Neural cell (in vitro differentiated cells): ENCODE measurements at regions not wholly inside any gene's neighbourhood (a gene's known extent, or its start where the extent isn't known, plus 50 kb on each side); places are given as distances from the start of the nearest gene placed in this dataset.
A peak's percentile ranks its signal among the peaks of the same experiment; 100 is the strongest.
"Not testable (repeated sequence)": the region's sequence is repeated elsewhere in the genome, so short reads cannot be mapped to it uniquely, and the experiment has no call there.

Experiments used
- H2AFZ ChIP-seq: fragments of 200-600, 300-800 bp; sonication (generic), shearing (Covaris generic); 2 replicates; pipeline ENCODE4 v1.6.0; 2014; ENCODE audit warnings: low read depth, mild to moderate bottlenecking, antibody characterized with exemption, low read length, moderate library complexity
- H3F3A ChIP-seq: fragments of 200-600 bp; shearing (Covaris generic); 2 replicates; pipeline ENCODE4 v1.6.1; 2016; ENCODE audit warnings: mild to moderate bottlenecking, moderate library complexity, mixed read lengths, antibody characterized with exemption, low read length; ENCODE audit not compliant: insufficient read depth, poor library complexity, severe bottlenecking
- H3K27ac ChIP-seq: fragments of 200-600, 300-800 bp; sonication (generic), shearing (Covaris generic); 2 replicates; pipeline ENCODE4 v1.5.1; 2014; ENCODE audit warnings: mild to moderate bottlenecking, low read length, moderate library complexity
- H3K27me3 ChIP-seq: fragments of 300-800, 200-600 bp; sonication (generic), shearing (Covaris generic); 2 replicates; pipeline ENCODE4 v1.6.0; 2014; ENCODE audit warnings: mild to moderate bottlenecking, low read depth, low read length, moderate library complexity; ENCODE audit not compliant: insufficient read depth
- H3K36me3 ChIP-seq: fragments of 300-800, 200-600 bp; sonication (generic), shearing (Covaris generic); 2 replicates; pipeline ENCODE4 v1.5.1; 2014; ENCODE audit warnings: mild to moderate bottlenecking, antibody characterized with exemption, low read length, moderate library complexity; ENCODE audit not compliant: insufficient read depth
- H3K4me2 ChIP-seq: fragments of 300-800, 200-600 bp; sonication (generic), shearing (Covaris generic); 2 replicates; pipeline ENCODE4 v1.6.0; 2014; ENCODE audit warnings: mild to moderate bottlenecking, low read length
- H3K4me3 ChIP-seq: fragments of 300-800, 200-600 bp; sonication (generic), shearing (Covaris generic); 2 replicates; pipeline ENCODE4 v1.5.1; 2014; ENCODE audit warnings: mild to moderate bottlenecking, low read length, moderate library complexity
- H3K79me2 ChIP-seq: fragments of 200-600 bp; shearing (Covaris generic); replicated peaks from 2 replicates; pipeline ENCODE4 v1.6.0; 2014; ENCODE audit warnings: mild to moderate bottlenecking, low read length, moderate library complexity; ENCODE audit not compliant: insufficient read depth
- H3K9ac ChIP-seq: fragments of 300-800, 200-600 bp; sonication (generic), shearing (Covaris generic); 2 replicates; pipeline ENCODE4 v1.6.1; 2016; ENCODE audit warnings: mild to moderate bottlenecking, low read length, mixed read lengths
- H3K9me2 ChIP-seq: fragments of 200-600 bp; shearing (Covaris generic); 2 replicates; pipeline ENCODE4 v1.6.1; 2016; ENCODE audit warnings: mild to moderate bottlenecking, low read length, mixed read lengths; ENCODE audit not compliant: insufficient read depth
- H3K9me3 ChIP-seq: fragments of 200-600, 300-800 bp; sonication (generic), shearing (Covaris generic); 2 replicates; pipeline ENCODE4 v1.6.1; 2016; ENCODE audit warnings: mild to moderate bottlenecking, mixed run types, low read length, moderate library complexity, mixed read lengths
- H4K20me1 ChIP-seq: fragments of 200-600 bp; shearing (Covaris generic); 2 replicates; pipeline ENCODE4 v1.6.1; 2016; ENCODE audit warnings: mild to moderate bottlenecking, mixed run types; ENCODE audit not compliant: insufficient read depth
- MXI1 ChIP-seq: fragments of 450-650 bp; conservative IDR thresholded peaks from 2 replicates; pipeline ENCODE4 v1.6.1; 2014; ENCODE audit warnings: antibody characterized with exemption, mild to moderate bottlenecking; ENCODE audit not compliant: poor library complexity, severe bottlenecking
- POLR2AphosphoS5 ChIP-seq: IDR thresholded peaks from 2 replicates; pipeline ENCODE4 v1.6.1; 2012
- RAD21 ChIP-seq: fragments of 450-650 bp; conservative IDR thresholded peaks from 2 replicates; pipeline ENCODE4 v1.6.1; 2014; ENCODE audit warnings: antibody characterized with exemption, mild to moderate bottlenecking, moderate library complexity
- SMC3 ChIP-seq: fragments of 450-650 bp; conservative IDR thresholded peaks from 2 replicates; pipeline ENCODE4 v1.6.1; 2014; ENCODE audit warnings: antibody characterized with exemption, mild to moderate bottlenecking, moderate library complexity; ENCODE audit not compliant: poor library complexity
- TF ChIP-seq, protein P1 (sequence below): fragments of 450-650 bp; IDR thresholded peaks from 2 replicates; pipeline ENCODE4 v1.5.1; 2014; ENCODE audit warnings: antibody characterized with exemption, mild to moderate bottlenecking, moderate library complexity; ENCODE audit not compliant: poor library complexity, severe bottlenecking

- Histone ChIP-seq H3K9me3 (no peaks in the 10 kb centered on the region), H3K4me3 (no peak overlapping the region), H3K36me3 (no peaks in the 10 kb centered on the region), H3K27ac (no peak overlapping the region), H3K79me2 (no peaks in the 10 kb centered on the region), H3F3A (peaks cover 6% of the 10 kb centered on the region), H3K27me3 (peaks cover 55% of the 10 kb centered on the region), H3K9ac (no peak overlapping the region), H3K4me2 (no peak overlapping the region), H3K9me2 (no peaks in the 10 kb centered on the region), H2AFZ (no peak overlapping the region), H4K20me1 (no peaks in the 10 kb centered on the region)
- no peak for TF ChIP-seq MXI1
- peak; percentile 74 for TF ChIP-seq POLR2AphosphoS5
These were observed 163.9 kb upstream of the PPP1R3A start for GRCh38 chr7:114082642-114083165.

- H3K27ac ChIP-seq: no peak overlapping the region
- H3K9ac ChIP-seq: no peak overlapping the region
- H3K4me3 ChIP-seq: no peak overlapping the region
- H3F3A ChIP-seq: peaks cover 6% of the 10 kb centered on the region
- no peaks in the 10 kb centered on the region for H3K36me3 ChIP-seq
- no peak overlapping the region for H2AFZ ChIP-seq
- H3K9me2 ChIP-seq: no peaks in the 10 kb centered on the region
- H3K9me3 ChIP-seq: no peaks in the 10 kb centered on the region
- TF ChIP-seq SMC3 (peak; percentile 90), RAD21 (peak; percentile 89), POLR2AphosphoS5 (no peak), MXI1 (no peak)
- TF ChIP-seq, protein P1, sequence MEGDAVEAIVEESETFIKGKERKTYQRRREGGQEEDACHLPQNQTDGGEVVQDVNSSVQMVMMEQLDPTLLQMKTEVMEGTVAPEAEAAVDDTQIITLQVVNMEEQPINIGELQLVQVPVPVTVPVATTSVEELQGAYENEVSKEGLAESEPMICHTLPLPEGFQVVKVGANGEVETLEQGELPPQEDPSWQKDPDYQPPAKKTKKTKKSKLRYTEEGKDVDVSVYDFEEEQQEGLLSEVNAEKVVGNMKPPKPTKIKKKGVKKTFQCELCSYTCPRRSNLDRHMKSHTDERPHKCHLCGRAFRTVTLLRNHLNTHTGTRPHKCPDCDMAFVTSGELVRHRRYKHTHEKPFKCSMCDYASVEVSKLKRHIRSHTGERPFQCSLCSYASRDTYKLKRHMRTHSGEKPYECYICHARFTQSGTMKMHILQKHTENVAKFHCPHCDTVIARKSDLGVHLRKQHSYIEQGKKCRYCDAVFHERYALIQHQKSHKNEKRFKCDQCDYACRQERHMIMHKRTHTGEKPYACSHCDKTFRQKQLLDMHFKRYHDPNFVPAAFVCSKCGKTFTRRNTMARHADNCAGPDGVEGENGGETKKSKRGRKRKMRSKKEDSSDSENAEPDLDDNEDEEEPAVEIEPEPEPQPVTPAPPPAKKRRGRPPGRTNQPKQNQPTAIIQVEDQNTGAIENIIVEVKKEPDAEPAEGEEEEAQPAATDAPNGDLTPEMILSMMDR: peak; percentile 80
- H3K27me3 ChIP-seq: peaks cover 48% of the 10 kb centered on the region
- H4K20me1 ChIP-seq: no peaks in the 10 kb centered on the region
- H3K79me2 ChIP-seq: no peaks in the 10 kb centered on the region
- no peak overlapping the region for H3K4me2 ChIP-seq
These were observed 163.0 kb upstream of the PPP1R3A start for GRCh38 chr7:114081606-114082425.

GRCh38 chr7:114077158-114077524 is 158.3 kb upstream of the PPP1R3A start:
- not testable (repeated sequence) for H3K36me3 ChIP-seq, H2AFZ ChIP-seq, H3K79me2 ChIP-seq, H3F3A ChIP-seq, H3K9me2 ChIP-seq, H3K4me3 ChIP-seq, H3K9ac ChIP-seq, H3K4me2 ChIP-seq, H4K20me1 ChIP-seq, H3K27ac ChIP-seq, H3K27me3 ChIP-seq, H3K9me3 ChIP-seq

GRCh38 chr7:114076392-114077157 is 157.8 kb upstream of the PPP1R3A start:
- H3K27ac ChIP-seq, H3K9ac ChIP-seq, H2AFZ ChIP-seq, H3K9me3 ChIP-seq, H3K9me2 ChIP-seq, H3K79me2 ChIP-seq, H3F3A ChIP-seq, H3K4me3 ChIP-seq, H3K4me2 ChIP-seq, H3K36me3 ChIP-seq, H3K27me3 ChIP-seq, H4K20me1 ChIP-seq: not testable (repeated sequence)
